BE2C (cell line): ENCODE measurements at regions not wholly inside any gene's neighbourhood (a gene's known extent, or its start where the extent isn't known, plus 50 kb on each side); places are given as distances from the start of the nearest gene placed in this dataset.

Experiments
- DNase-seq: peaks from one replicate; pipeline ENCODE4 v3.0.0-alpha.2; 2020
- H3K27me3 ChIP-seq: fragments of 250-450 bp; sonication (Bioruptor Pico); 2 replicates; pipeline ENCODE4 v1.5.1; 2020; ENCODE audit warnings: mild to moderate bottlenecking
- H3K36me3 ChIP-seq: fragments of 250-450 bp; sonication (Bioruptor Pico); 2 replicates; pipeline ENCODE4 v1.5.1; 2020; ENCODE audit warnings: mild to moderate bottlenecking
- H3K4me1 ChIP-seq: fragments of 250-450 bp; sonication (Bioruptor Pico); 2 replicates; pipeline ENCODE4 v1.5.1; 2020
- H3K4me3 ChIP-seq: 2 replicates; pipeline ENCODE4 v1.5.1; 2011; ENCODE audit warnings: low read depth, low read length
- H3K9me3 ChIP-seq: fragments of 250-450 bp; sonication (Bioruptor Pico); 2 replicates; pipeline ENCODE4 v1.5.1; 2020
- CTCF ChIP-seq: IDR thresholded peaks from 2 replicates; pipeline ENCODE4 v1.5.1; 2012; ENCODE audit warnings: mild to moderate bottlenecking, low read depth, low read length

GRCh38 chr12:60830381-60830780 lies 1234.6 kb downstream of the SLC16A7 start:
- no peak overlapping the region for H3K4me3 ChIP-seq
- TF ChIP-seq CTCF: no peak
- no peak for DNase-seq
- H3K36me3 ChIP-seq: no peaks in the 10 kb centered on the region
- H3K4me1 ChIP-seq: no peaks in the 10 kb centered on the region
- H3K27me3 ChIP-seq: no peaks in the 10 kb centered on the region
- H3K9me3 ChIP-seq: no peaks in the 10 kb centered on the region

GRCh38 chr12:60832290-60832689 lies 1236.5 kb downstream of the SLC16A7 start:
- no peak for TF ChIP-seq CTCF
- no peaks in the 10 kb centered on the region for H3K36me3 ChIP-seq
- H3K4me3 ChIP-seq: no peak overlapping the region
- H3K27me3 ChIP-seq: no peaks in the 10 kb centered on the region
- no peak for DNase-seq
- H3K9me3 ChIP-seq: no peaks in the 10 kb centered on the region
- H3K4me1 ChIP-seq: no peaks in the 10 kb centered on the region

GRCh38 chr12:60834372-60834771 lies 1238.5 kb downstream of the SLC16A7 start:
- no peaks in the 10 kb centered on the region for H3K27me3 ChIP-seq
- H3K4me1 ChIP-seq: no peaks in the 10 kb centered on the region
- H3K36me3 ChIP-seq: no peaks in the 10 kb centered on the region
- no peak for DNase-seq
- no peak overlapping the region for H3K4me3 ChIP-seq
- H3K9me3 ChIP-seq: no peaks in the 10 kb centered on the region; the same call in 1 of the 2 replicates
- TF ChIP-seq CTCF: no peak

GRCh38 chr12:60834806-60835205 lies 1239.0 kb downstream of the SLC16A7 start:
- DNase-seq: no peak
- Histone ChIP-seq H3K27me3 (no peaks in the 10 kb centered on the region), H3K36me3 (no peaks in the 10 kb centered on the region), H3K4me1 (no peaks in the 10 kb centered on the region), H3K4me3 (no peak overlapping the region), H3K9me3 (no peaks in the 10 kb centered on the region; the same call in 1 of the 2 replicates)
- no peak for TF ChIP-seq CTCF

- Histone ChIP-seq H3K36me3 (no peaks in the 10 kb centered on the region), H3K9me3 (no peaks in the 10 kb centered on the region; the same call in 1 of the 2 replicates), H3K4me1 (no peaks in the 10 kb centered on the region), H3K4me3 (no peak overlapping the region), H3K27me3 (no peaks in the 10 kb centered on the region)
- TF ChIP-seq CTCF: no peak
- no peak for DNase-seq
These were observed 1240.8 kb downstream of the SLC16A7 start for GRCh38 chr12:60836651-60837050.

GRCh38 chr12:60842181-60842580 lies 1246.4 kb downstream of the SLC16A7 start:
- TF ChIP-seq CTCF: no peak
- no peaks in the 10 kb centered on the region for H3K36me3 ChIP-seq
- no peaks in the 10 kb centered on the region for H3K4me1 ChIP-seq
- no peaks in the 10 kb centered on the region; the same call in 1 of the 2 replicates for H3K9me3 ChIP-seq
- DNase-seq: no peak
- H3K27me3 ChIP-seq: no peaks in the 10 kb centered on the region
- H3K4me3 ChIP-seq: no peak overlapping the region
